ENCODE measurements at regions not wholly inside any gene's neighbourhood (a gene's known extent, or its start where the extent isn't known, plus 50 kb on each side); places are given as distances from the start of the nearest gene placed in this dataset.

DNA sequence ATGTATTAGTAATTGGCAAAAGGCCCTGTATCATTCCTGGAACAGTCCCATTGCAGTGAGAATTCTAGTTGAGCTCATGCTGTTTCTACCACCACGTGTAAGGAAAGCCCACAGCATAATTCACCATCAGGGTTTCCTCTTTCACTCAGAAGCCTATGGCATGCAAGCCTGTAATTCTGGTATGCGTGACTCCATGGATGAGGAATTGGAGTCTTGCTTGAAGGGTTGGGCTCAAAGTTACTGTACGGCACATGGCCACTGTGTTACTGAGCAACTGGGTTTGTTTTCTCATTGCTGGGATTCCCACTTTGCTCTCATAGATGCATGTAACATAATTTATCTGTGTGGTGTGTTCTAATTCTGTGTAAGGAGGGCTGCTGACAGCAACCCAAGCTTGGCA is 132.3 kb upstream of the NR3C2 start:
- no peaks in the 10 kb centered on the region; the same call in 1 of the 2 replicates for H3K36me3 ChIP-seq (ENCODE audit: insufficient read depth)
- no peak overlapping the region for H3K4me2 ChIP-seq
- no peak overlapping the region for H2AFZ ChIP-seq (ENCODE audit: low read depth)
- H3K4me1 ChIP-seq (ENCODE audit: low read depth, poor library complexity, severe bottlenecking) = no peaks in the 10 kb centered on the region
- H3K27me3 ChIP-seq (ENCODE audit: insufficient read depth, low read depth) = no peaks in the 10 kb centered on the region
- no peak overlapping the region for H3K4me3 ChIP-seq (IDR thresholded peaks at IDR 0.05; ENCODE audit: insufficient read depth, low read depth, low read length)
- H4K20me1 ChIP-seq (ENCODE audit: insufficient read depth) = no peaks in the 10 kb centered on the region
- no peaks in the 10 kb centered on the region for H3K79me2 ChIP-seq (ENCODE audit: insufficient read depth, low read depth)
- no peak overlapping the region for H3K9ac ChIP-seq
- no peak overlapping the region for H3K27ac ChIP-seq
- TF ChIP-seq, protein P1, sequence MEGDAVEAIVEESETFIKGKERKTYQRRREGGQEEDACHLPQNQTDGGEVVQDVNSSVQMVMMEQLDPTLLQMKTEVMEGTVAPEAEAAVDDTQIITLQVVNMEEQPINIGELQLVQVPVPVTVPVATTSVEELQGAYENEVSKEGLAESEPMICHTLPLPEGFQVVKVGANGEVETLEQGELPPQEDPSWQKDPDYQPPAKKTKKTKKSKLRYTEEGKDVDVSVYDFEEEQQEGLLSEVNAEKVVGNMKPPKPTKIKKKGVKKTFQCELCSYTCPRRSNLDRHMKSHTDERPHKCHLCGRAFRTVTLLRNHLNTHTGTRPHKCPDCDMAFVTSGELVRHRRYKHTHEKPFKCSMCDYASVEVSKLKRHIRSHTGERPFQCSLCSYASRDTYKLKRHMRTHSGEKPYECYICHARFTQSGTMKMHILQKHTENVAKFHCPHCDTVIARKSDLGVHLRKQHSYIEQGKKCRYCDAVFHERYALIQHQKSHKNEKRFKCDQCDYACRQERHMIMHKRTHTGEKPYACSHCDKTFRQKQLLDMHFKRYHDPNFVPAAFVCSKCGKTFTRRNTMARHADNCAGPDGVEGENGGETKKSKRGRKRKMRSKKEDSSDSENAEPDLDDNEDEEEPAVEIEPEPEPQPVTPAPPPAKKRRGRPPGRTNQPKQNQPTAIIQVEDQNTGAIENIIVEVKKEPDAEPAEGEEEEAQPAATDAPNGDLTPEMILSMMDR (conservative IDR thresholded peaks at IDR 0.05; ENCODE audit: low read depth, low read length) = no peak

DNA sequence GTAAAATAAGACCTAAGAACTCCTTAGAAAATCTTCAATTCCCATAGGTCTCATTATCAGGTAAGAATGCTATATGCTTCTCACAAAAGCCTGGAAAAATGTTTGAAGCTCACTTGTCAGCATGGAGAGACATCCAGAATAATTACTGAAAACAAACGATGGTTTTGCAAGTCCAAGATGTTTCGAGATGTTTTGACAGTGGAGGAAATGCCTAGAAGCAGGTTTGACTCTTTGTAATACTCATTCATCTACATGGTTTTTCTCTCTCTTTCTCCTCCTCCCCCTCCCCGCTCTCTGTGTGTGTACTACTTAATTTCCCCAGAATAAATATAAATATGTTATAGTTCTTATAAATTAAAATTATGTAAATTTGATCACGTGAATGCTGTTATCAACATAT is 131.9 kb upstream of the NR3C2 start:
- Histone ChIP-seq H3K27me3 (ENCODE audit: insufficient read depth, low read depth) (no peaks in the 10 kb centered on the region), H3K4me1 (ENCODE audit: low read depth, poor library complexity, severe bottlenecking) (no peaks in the 10 kb centered on the region), H2AFZ (ENCODE audit: low read depth) (no peak overlapping the region), H3K79me2 (ENCODE audit: insufficient read depth, low read depth) (no peaks in the 10 kb centered on the region), H4K20me1 (ENCODE audit: insufficient read depth) (no peaks in the 10 kb centered on the region), H3K4me3 (IDR thresholded peaks at IDR 0.05; ENCODE audit: insufficient read depth, low read depth, low read length) (no peak overlapping the region), H3K4me2 (no peak overlapping the region), H3K27ac (no peak overlapping the region), H3K36me3 (ENCODE audit: insufficient read depth) (no peaks in the 10 kb centered on the region; the same call in 1 of the 2 replicates), H3K9ac (no peak overlapping the region)
- TF ChIP-seq, protein P1 (conservative IDR thresholded peaks at IDR 0.05; ENCODE audit: low read depth, low read length) = no peak

DNA sequence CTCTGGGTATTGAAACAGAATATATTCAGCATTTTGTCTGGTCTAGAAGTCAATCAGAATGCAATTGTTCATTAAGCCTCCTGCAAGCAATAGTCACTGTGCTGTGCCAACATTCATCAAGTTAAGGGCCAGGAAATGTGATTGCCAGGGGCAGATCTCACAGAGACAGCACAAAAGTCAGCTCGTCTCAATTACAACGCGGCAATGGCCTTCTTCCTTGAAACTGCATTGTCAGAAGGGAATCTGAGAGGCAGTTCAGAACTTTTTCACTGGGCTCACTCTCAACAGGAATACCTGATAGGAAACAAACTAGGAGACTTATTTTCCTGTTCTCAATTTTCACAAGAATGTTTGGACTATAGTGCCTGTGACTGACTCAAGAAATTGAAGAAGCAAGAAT is 131.1 kb upstream of the NR3C2 start:
- no peak overlapping the region for H3K9ac ChIP-seq

DNA sequence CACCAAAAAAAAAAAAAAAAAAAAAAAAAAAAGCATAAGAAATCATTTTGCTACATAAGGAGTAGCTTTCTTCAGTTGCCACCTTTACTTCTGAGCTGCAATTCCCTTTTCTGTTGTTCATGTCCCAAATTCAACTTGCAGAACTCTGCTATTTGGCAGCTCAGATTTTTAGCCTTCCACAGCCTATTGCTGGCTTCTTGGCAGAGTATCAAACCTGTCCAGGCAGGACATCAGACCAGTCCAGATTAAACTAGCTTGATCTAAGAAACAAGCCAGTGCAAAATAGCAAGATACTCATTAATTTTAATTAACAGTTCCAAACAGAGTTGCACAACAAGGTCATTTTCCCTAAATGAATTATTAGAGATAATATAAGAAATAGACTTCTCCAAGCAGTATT is 123.6 kb upstream of the NR3C2 start:
- H3K79me2 ChIP-seq (ENCODE audit: insufficient read depth, low read depth) = no peaks in the 10 kb centered on the region

More for the DNA sequence above, 131.1 kb upstream of the NR3C2 start:
- no peak overlapping the region for H3K27ac ChIP-seq
- no peaks in the 10 kb centered on the region for H4K20me1 ChIP-seq (ENCODE audit: insufficient read depth)
- H2AFZ ChIP-seq (ENCODE audit: low read depth) = no peak overlapping the region
- H3K4me1 ChIP-seq (ENCODE audit: low read depth, poor library complexity, severe bottlenecking) = no peaks in the 10 kb centered on the region
- no peaks in the 10 kb centered on the region for H3K79me2 ChIP-seq (ENCODE audit: insufficient read depth, low read depth)
- no peaks in the 10 kb centered on the region for H3K27me3 ChIP-seq (ENCODE audit: insufficient read depth, low read depth)
- TF ChIP-seq, protein P1 (conservative IDR thresholded peaks at IDR 0.05; ENCODE audit: low read depth, low read length) = no peak
- no peak overlapping the region for H3K4me3 ChIP-seq (IDR thresholded peaks at IDR 0.05; ENCODE audit: insufficient read depth, low read depth, low read length)
- no peaks in the 10 kb centered on the region; the same call in 1 of the 2 replicates for H3K36me3 ChIP-seq (ENCODE audit: insufficient read depth)
- H3K4me2 ChIP-seq = no peak overlapping the region

More for the DNA sequence above, 123.6 kb upstream of the NR3C2 start:
- no peak overlapping the region for H3K4me3 ChIP-seq (IDR thresholded peaks at IDR 0.05; ENCODE audit: insufficient read depth, low read depth, low read length)
- no peaks in the 10 kb centered on the region for H3K27me3 ChIP-seq (ENCODE audit: insufficient read depth, low read depth)
- H3K9ac ChIP-seq = no peak overlapping the region
- TF ChIP-seq, protein P1 (conservative IDR thresholded peaks at IDR 0.05; ENCODE audit: low read depth, low read length) = no peak
- no peaks in the 10 kb centered on the region for H3K4me1 ChIP-seq (ENCODE audit: low read depth, poor library complexity, severe bottlenecking)
- H3K36me3 ChIP-seq (ENCODE audit: insufficient read depth) = no peaks in the 10 kb centered on the region
- H3K27ac ChIP-seq = no peak overlapping the region
- no peak overlapping the region for H2AFZ ChIP-seq (ENCODE audit: low read depth)
- H3K4me2 ChIP-seq = no peak overlapping the region
- H4K20me1 ChIP-seq (ENCODE audit: insufficient read depth) = no peaks in the 10 kb centered on the region
